WTC11 (cell line): ENCODE measurements at regions not wholly inside any gene's neighbourhood (a gene's known extent, or its start where the extent isn't known, plus 50 kb on each side); places are given as distances from the start of the nearest gene placed in this dataset.

Source experiments
- ATAC-seq: fragments of 200-7000 bp; cut with Tn5 transposase; 2 replicates; pipeline ENCODE4 v1.10.0; 2021; ENCODE audit warnings: mild to moderate bottlenecking, moderate library complexity
- CTCF ChIA-PET: fragments of 300-600 bp; sonication (Branson Sonifier 250); formaldehyde crosslinking; loops from one replicate; lab custom pipeline; 2021; ENCODE audit warnings: antibody characterized with exemption; lab: Charles Lee
- POLR2A ChIA-PET: fragments of 350-600 bp; sonication (Branson Sonifier 250); formaldehyde crosslinking; loops from one replicate; lab custom pipeline; 2021; ENCODE audit warnings: antibody characterized with exemption; lab: Charles Lee
- DNase-seq: peaks from one replicate; pipeline ENCODE4 v3.0.0; 2021; ENCODE audit warnings: low spot score
- H3K27ac Mint-ChIP-seq: 2 replicates; pipeline ENCODE4 v1.8.0; 2021; ENCODE audit warnings: mixed read lengths
- H3K27me3 Mint-ChIP-seq: 2 replicates; pipeline ENCODE4 v1.8.0; 2021; ENCODE audit warnings: low read depth, mild to moderate bottlenecking, moderate library complexity, mixed read lengths
- H3K36me3 Mint-ChIP-seq: 2 replicates; pipeline ENCODE4 v1.8.0; 2021; ENCODE audit warnings: mixed read lengths
- H3K4me1 Mint-ChIP-seq: 2 replicates; pipeline ENCODE4 v1.8.0; 2022; ENCODE audit warnings: mixed read lengths
- H3K4me3 Mint-ChIP-seq: 2 replicates; pipeline ENCODE4 v1.8.0; 2021; ENCODE audit warnings: mild to moderate bottlenecking, moderate library complexity, mixed read lengths
- H3K9me3 Mint-ChIP-seq: 2 replicates; pipeline ENCODE4 v1.8.0; 2021; ENCODE audit warnings: mixed read lengths
- ATF3 ChIP-seq: sonication (generic); formaldehyde crosslinking; conservative IDR thresholded peaks from 2 replicates; pipeline ENCODE4 v1.8.1; 2022; ENCODE audit warnings: mild to moderate bottlenecking, missing genetic modification reagents
- CREB1 ChIP-seq: sonication (generic); formaldehyde crosslinking; IDR thresholded peaks from 2 replicates; pipeline ENCODE4 v1.8.0; 2023; ENCODE audit warnings: mild to moderate bottlenecking, missing genetic modification reagents
- ELF4 ChIP-seq: sonication (generic); formaldehyde crosslinking; IDR thresholded peaks from 2 replicates; pipeline ENCODE4 v1.8.1; 2022; ENCODE audit warnings: low read depth, mild to moderate bottlenecking, moderate library complexity, missing genetic modification reagents
- EMX1 ChIP-seq: fragments of 250-450 bp; sonication (Bioruptor Pico); IDR thresholded peaks from 2 replicates; pipeline ENCODE4 v1.8.0; 2021; ENCODE audit warnings: mild to moderate bottlenecking
- ESRRA ChIP-seq: sonication (generic); formaldehyde crosslinking; IDR thresholded peaks from 2 replicates; pipeline ENCODE4 v1.8.1; 2022; ENCODE audit warnings: mild to moderate bottlenecking, missing genetic modification reagents, borderline replicate concordance
- ETV6 ChIP-seq: sonication (generic); formaldehyde crosslinking; IDR thresholded peaks from 2 replicates; pipeline ENCODE4 v1.8.1; 2022; ENCODE audit warnings: mild to moderate bottlenecking, missing genetic modification reagents
- FOXP1 ChIP-seq: sonication (generic); formaldehyde crosslinking; IDR thresholded peaks from 2 replicates; pipeline ENCODE4 v1.8.0; 2022; ENCODE audit warnings: missing genetic modification reagents, mild to moderate bottlenecking, moderate library complexity, borderline replicate concordance
- HMGA2 ChIP-seq: fragments of 250-450 bp; sonication (Bioruptor Pico); IDR thresholded peaks from 2 replicates; pipeline ENCODE4 v1.4.0; 2021; ENCODE audit warnings: mild to moderate bottlenecking, moderate library complexity
- HMGXB4 ChIP-seq: sonication (generic); formaldehyde crosslinking; IDR thresholded peaks from 2 replicates; pipeline ENCODE4 v1.8.1; 2023; ENCODE audit warnings: mild to moderate bottlenecking, moderate library complexity, missing genetic modification reagents
- IRF1 ChIP-seq: sonication (generic); formaldehyde crosslinking; IDR thresholded peaks from 2 replicates; pipeline ENCODE4 v1.8.0; 2023; ENCODE audit warnings: missing genetic modification reagents
- MYBL2 ChIP-seq: sonication (generic); formaldehyde crosslinking; IDR thresholded peaks from 2 replicates; pipeline ENCODE4 v1.8.1; 2023; ENCODE audit warnings: mild to moderate bottlenecking, moderate library complexity, missing genetic modification reagents
- NFATC4 ChIP-seq: fragments of 250-450 bp; sonication (Bioruptor Pico); IDR thresholded peaks from 2 replicates; pipeline ENCODE4 v1.9.0; 2021; ENCODE audit warnings: mild to moderate bottlenecking
- NFYB ChIP-seq: sonication (generic); formaldehyde crosslinking; conservative IDR thresholded peaks from 2 replicates; pipeline ENCODE4 v1.8.0; 2022; ENCODE audit warnings: low read depth, missing genetic modification reagents
- OVOL2 ChIP-seq: fragments of 250-450 bp; sonication (Bioruptor Pico); IDR thresholded peaks from 2 replicates; pipeline ENCODE4 v1.9.0; 2021; ENCODE audit warnings: mild to moderate bottlenecking, borderline replicate concordance
- PREB ChIP-seq: sonication (generic); formaldehyde crosslinking; IDR thresholded peaks from 2 replicates; pipeline ENCODE4 v1.8.1; 2022; ENCODE audit warnings: mild to moderate bottlenecking, missing genetic modification reagents, moderate library complexity, borderline replicate concordance
- RORB ChIP-seq: fragments of 250-450 bp; sonication (Bioruptor Pico); IDR thresholded peaks from 2 replicates; pipeline ENCODE4 v1.9.0; 2021; ENCODE audit warnings: mild to moderate bottlenecking
- SMAD4 ChIP-seq: sonication (generic); formaldehyde crosslinking; IDR thresholded peaks from 2 replicates; pipeline ENCODE4 v1.8.0; 2022; ENCODE audit warnings: mild to moderate bottlenecking, missing genetic modification reagents
- STAT6 ChIP-seq: sonication (generic); formaldehyde crosslinking; conservative IDR thresholded peaks from 2 replicates; pipeline ENCODE4 v1.8.1; 2023; ENCODE audit warnings: mild to moderate bottlenecking, low read depth, missing genetic modification reagents, moderate library complexity
- TEAD4 ChIP-seq: sonication (generic); formaldehyde crosslinking; IDR thresholded peaks from 2 replicates; pipeline ENCODE4 v1.8.0; 2022; ENCODE audit warnings: mild to moderate bottlenecking, missing genetic modification reagents
- ZMAT4 ChIP-seq: fragments of 250-450 bp; sonication (Bioruptor Pico); IDR thresholded peaks from 2 replicates; pipeline ENCODE4 v1.9.0; 2021; ENCODE audit warnings: mild to moderate bottlenecking
- ZNF263 ChIP-seq: sonication (generic); formaldehyde crosslinking; IDR thresholded peaks from 2 replicates; pipeline ENCODE4 v1.8.1; 2022; ENCODE audit warnings: low read depth, mild to moderate bottlenecking, moderate library complexity, missing genetic modification reagents
- ZNF416 ChIP-seq: fragments of 250-450 bp; sonication (Bioruptor Pico); IDR thresholded peaks from 2 replicates; pipeline ENCODE4 v1.9.0; 2021; ENCODE audit warnings: mild to moderate bottlenecking, inconsistent platforms
- ZNF671 ChIP-seq: fragments of 250-450 bp; sonication (Bioruptor Pico); IDR thresholded peaks from 2 replicates; pipeline ENCODE4 v1.8.0; 2021; ENCODE audit warnings: mild to moderate bottlenecking
- ZSCAN18 ChIP-seq: fragments of 250-450 bp; sonication (Bioruptor Pico); IDR thresholded peaks from 2 replicates; pipeline ENCODE4 v2.1.2; 2022; ENCODE audit warnings: mild to moderate bottlenecking, moderate library complexity

GRCh38 chr3:103919327-103919726 lies 1447.4 kb upstream of the ALCAM start:
- no peak overlapping the region for H3K4me3 Mint-ChIP-seq
- no peaks in the 10 kb centered on the region for H3K27me3 Mint-ChIP-seq
- TF ChIP-seq ZSCAN18 (no peak), SMAD4 (CRISPR knock-in tag) (no peak), ATF3 (CRISPR knock-in tag) (no peak), ZNF671 (CRISPR knock-in tag) (no peak), TEAD4 (CRISPR knock-in tag) (no peak), OVOL2 (no peak), ZMAT4 (no peak), NFATC4 (no peak), FOXP1 (CRISPR knock-in tag) (no peak), CREB1 (no peak)
- TF ChIP-seq, all 79 proteins: peak for 0
- ChIA-PET CTCF (no interaction called here), POLR2A (no interaction called here)
- no peak for ATAC-seq
- DNase-seq: no peak
- no peaks in the 10 kb centered on the region for H3K36me3 Mint-ChIP-seq
- no peak overlapping the region for H3K27ac Mint-ChIP-seq
- peaks cover 8% of the 10 kb centered on the region; the same call in 1 of the 2 replicates for H3K9me3 Mint-ChIP-seq
- no peaks in the 10 kb centered on the region for H3K4me1 Mint-ChIP-seq

GRCh38 chr3:103923907-103924306 lies 1442.8 kb upstream of the ALCAM start:
- Mint-ChIP-seq H3K27ac (no peak overlapping the region), H3K9me3 (peaks cover 8% of the 10 kb centered on the region; the same call in 1 of the 2 replicates), H3K36me3 (no peaks in the 10 kb centered on the region), H3K27me3 (no peaks in the 10 kb centered on the region), H3K4me3 (no peak overlapping the region), H3K4me1 (no peaks in the 10 kb centered on the region)
- CTCF ChIA-PET: no interaction called here
- no peak for ATAC-seq
- no peak for DNase-seq
- TF ChIP-seq ESRRA (CRISPR knock-in tag) (no peak), MYBL2 (no peak), HMGA2 (peak; percentile 94), EMX1 (CRISPR knock-in tag) (no peak)
- TF ChIP-seq, all 79 proteins: peak for 1
- POLR2A ChIA-PET: no interaction called here

- no peaks in the 10 kb centered on the region for H3K27me3 Mint-ChIP-seq
- H3K4me3 Mint-ChIP-seq: no peak overlapping the region
- CTCF ChIA-PET: no interaction called here
- H3K9me3 Mint-ChIP-seq: peaks cover 8% of the 10 kb centered on the region; the same call in 1 of the 2 replicates
- ATAC-seq: no peak
- H3K4me1 Mint-ChIP-seq: no peaks in the 10 kb centered on the region
- no peaks in the 10 kb centered on the region for H3K36me3 Mint-ChIP-seq
- POLR2A ChIA-PET: no interaction called here
- no peak for DNase-seq
- no peak overlapping the region for H3K27ac Mint-ChIP-seq
- TF ChIP-seq NFYB (CRISPR knock-in tag) (no peak), ELF4 (no peak), RORB (CRISPR knock-in tag) (no peak), ETV6 (CRISPR knock-in tag) (no peak), ESRRA (CRISPR knock-in tag) (no peak), ZNF416 (CRISPR knock-in tag) (no peak), STAT6 (CRISPR knock-in tag) (no peak), PREB (CRISPR knock-in tag) (no peak), IRF1 (no peak), NFATC4 (no peak), HMGXB4 (CRISPR knock-in tag) (no peak), ZNF263 (CRISPR knock-in tag) (no peak)
These were observed 1442.2 kb upstream of the ALCAM start for GRCh38 chr3:103924544-103924943.
